ENCODE measurements at regions not wholly inside any gene's neighbourhood (a gene's known extent, or its start where the extent isn't known, plus 50 kb on each side); places are given as distances from the start of the nearest gene placed in this dataset.

- TF ChIP-seq TEAD4 (IDR thresholded peaks at IDR 0.05) (no peak), REST (IDR thresholded peaks at IDR 0.05; ENCODE audit: low read depth) (no peak), RAD21 (IDR thresholded peaks at IDR 0.05; ENCODE audit: low read depth) (no peak), MAX (IDR thresholded peaks at IDR 0.05) (no peak), NFIC (IDR thresholded peaks at IDR 0.05) (no peak), TAF1 (IDR thresholded peaks at IDR 0.05; ENCODE audit: low read depth) (no peak)
Observed at GRCh38 chr10:78260680-78261079, 227.0 kb downstream of the RPS24 start.

Data from Ishikawa (cell line).